ENCODE measurements at regions not wholly inside any gene's neighbourhood (a gene's known extent, or its start where the extent isn't known, plus 50 kb on each side); places are given as distances from the start of the nearest gene placed in this dataset.

GRCh38 chr3:1773679-1774078 lies 325.0 kb upstream of the CNTN4 start:
- ATAC-seq (no peak), DNase-seq (ENCODE audit: missing footprints) (no peak)
- intact Hi-C loops (cut with DNase I), result no loop called here

DNA sequence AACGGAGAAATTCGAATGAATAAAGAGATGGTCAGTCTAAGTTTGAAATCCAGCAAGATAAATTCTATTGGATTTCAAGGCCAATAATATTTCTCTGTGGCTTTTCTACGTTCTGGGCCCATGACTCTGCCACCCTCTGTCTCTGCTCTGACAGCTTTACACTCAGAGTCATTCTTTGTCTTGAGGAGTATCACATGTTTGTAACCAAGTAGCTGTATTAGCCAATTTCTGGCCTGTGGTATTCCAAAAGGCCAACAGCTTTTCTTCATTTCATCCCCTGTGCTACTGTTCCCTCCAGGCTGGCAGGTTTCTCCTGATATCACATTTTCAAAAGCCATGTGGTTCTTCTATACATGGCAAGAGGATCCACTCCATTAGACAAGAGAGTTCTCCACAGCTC lies 324.1 kb upstream of the CNTN4 start:
- no peak for ATAC-seq
- intact Hi-C loops (cut with DNase I), result no loop called here
- no peak for DNase-seq (ENCODE audit: missing footprints)

DNA sequence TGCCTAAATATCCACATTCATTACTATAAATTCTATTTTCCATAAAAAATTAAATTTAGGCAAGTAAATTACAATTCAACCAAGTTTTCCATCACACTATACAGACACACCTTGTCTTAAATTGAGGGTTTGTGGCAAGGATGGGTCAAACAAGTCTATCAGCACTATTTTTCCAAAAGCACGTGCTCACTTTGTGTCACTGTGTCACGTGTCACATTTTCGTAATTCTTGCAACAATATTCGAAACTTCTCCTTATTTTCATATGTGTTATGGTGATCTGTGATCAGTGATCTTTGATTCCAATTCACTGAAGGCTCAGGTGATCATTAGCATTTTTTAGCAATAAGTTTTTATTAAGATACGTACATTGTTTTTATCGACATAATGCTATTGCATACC lies 323.3 kb upstream of the CNTN4 start:
- intact Hi-C loops (cut with DNase I), result no loop called here

GRCh38 chr3:1783995-1784394 lies 314.7 kb upstream of the CNTN4 start:
- intact Hi-C loops (cut with DNase I), result no loop called here
- ATAC-seq (no peak), DNase-seq (ENCODE audit: missing footprints) (no peak)

More for the DNA sequence above, 323.3 kb upstream of the CNTN4 start:
- DNase-seq (ENCODE audit: missing footprints) (no peak), ATAC-seq (no peak)

DNA sequence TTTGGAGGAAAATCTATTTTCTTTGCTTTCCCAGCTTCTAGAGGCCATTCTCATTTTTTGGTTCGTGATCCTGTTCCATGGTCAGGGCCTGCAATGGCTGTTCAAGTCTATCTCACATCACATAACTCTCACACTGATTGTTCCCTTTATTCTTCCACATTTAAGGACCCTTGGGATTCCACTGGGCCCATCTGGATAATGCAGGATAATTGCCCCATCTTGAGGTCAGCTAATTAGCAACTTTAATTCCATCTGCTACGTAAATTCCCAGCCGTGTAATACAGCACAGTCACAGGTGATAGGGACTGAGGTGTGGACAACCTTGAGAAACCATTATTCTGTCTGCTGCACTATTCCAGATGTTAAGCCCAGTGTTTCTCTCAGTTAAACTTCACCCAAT lies 311.6 kb upstream of the CNTN4 start:
- no peak for ATAC-seq
- DNase-seq (ENCODE audit: missing footprints), result no peak
- intact Hi-C loops (cut with DNase I), result no loop called here

- intact Hi-C loops (cut with DNase I), result no loop called here
- ATAC-seq (no peak), DNase-seq (ENCODE audit: missing footprints) (no peak)
Measured at GRCh38 chr3:1792466-1792865, 306.2 kb upstream of the CNTN4 start.

- intact Hi-C loops (cut with DNase I), result no loop called here
- ATAC-seq, result no peak
Measured at GRCh38 chr3:1798711-1799405, 299.8 kb upstream of the CNTN4 start.

DNA sequence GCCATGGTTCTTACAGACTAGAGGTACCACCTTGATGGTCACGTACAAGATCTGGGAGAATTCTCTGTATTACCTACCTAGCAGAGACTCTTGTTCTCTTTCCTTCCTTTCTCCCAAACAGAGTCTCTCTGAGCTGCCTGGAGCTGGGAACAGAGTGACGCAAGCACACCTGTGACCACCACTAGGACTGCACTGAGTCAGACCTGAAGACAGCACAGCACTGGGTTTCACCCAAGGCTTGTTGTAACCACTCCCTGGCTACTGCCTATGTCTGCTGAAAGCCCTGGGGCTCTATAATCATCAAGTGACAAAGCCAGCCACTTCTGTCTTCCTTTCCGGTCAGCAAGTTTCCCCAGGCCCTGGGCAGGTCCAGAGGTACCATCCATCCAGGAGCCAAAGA lies 293.3 kb upstream of the CNTN4 start:
- intact Hi-C loops (cut with DNase I), result no loop called here
- ATAC-seq (no peak), DNase-seq (ENCODE audit: missing footprints) (no peak)

More at GRCh38 chr3:1798711-1799405, 299.8 kb upstream of the CNTN4 start:
- no peak for DNase-seq (ENCODE audit: missing footprints)

DNA sequence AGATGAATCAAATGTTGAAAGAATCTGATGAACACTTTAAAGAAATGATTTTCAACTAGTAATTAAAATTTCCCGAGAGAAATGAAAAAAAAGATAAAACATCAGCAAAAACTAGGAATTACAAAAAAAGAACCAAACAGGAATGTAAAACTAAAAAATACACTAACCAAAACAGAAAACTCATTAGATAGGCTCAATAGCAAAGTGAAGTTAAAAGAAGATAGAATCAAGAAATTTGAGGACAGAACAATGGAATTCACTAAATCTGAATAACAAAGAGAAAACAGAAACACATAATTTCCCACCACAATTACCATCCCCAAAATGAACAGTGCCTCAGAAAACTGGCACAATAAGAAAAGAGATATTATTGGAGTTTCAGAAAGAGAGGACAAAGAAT lies 290.1 kb upstream of the CNTN4 start:
- no peak for ATAC-seq
- no peak for DNase-seq (ENCODE audit: missing footprints)
- intact Hi-C loops (cut with DNase I), result no loop called here

DNA sequence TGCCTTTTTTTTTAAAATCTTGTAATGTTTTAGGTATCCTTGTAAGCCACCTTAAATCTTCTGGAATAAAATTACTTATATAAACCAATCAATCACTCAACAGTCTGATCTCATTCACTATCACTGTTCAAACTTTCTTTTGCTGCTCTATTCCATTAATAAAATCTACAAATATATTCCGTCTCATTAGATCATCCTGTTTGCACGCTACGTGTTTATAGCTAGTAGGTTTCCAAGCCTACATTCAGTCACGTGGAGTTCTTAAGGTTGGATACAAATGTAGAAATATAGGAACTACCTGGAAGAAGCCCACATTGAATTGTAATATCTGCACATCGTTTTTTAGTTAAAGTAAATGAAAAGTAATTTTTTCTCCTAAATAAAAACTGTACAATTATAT lies 274.8 kb upstream of the CNTN4 start:
- DNase-seq (ENCODE audit: missing footprints) (no peak), ATAC-seq (no peak)
- intact Hi-C loops (cut with DNase I), result no loop called here

GRCh38 chr3:1824359-1824758 lies 274.3 kb upstream of the CNTN4 start:
- intact Hi-C loops (cut with DNase I), result no loop called here
- no peak for ATAC-seq

DNA sequence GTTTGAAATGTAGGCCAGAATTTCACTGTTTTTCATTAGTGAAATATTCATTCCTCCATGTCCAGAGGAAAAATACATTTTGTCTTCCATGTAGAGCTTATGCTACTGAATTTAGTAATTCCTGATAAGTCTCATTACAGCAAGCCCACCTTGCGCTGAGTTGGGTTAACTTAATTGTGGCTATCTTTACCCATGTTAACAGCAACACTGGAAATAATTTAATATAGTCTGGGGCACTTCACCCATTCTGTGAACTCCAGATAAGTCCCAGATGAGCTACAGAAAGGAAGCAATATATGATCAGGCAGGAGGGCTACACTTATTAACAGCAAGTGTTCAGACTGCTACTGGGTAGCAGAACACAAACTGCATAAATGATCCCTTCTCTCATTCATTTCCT lies 270.1 kb upstream of the CNTN4 start:
- intact Hi-C loops (cut with DNase I), result no loop called here
- no peak for DNase-seq (ENCODE audit: missing footprints)
- ATAC-seq, result no peak

More at GRCh38 chr3:1824359-1824758, 274.3 kb upstream of the CNTN4 start:
- DNase-seq (ENCODE audit: missing footprints), result no peak

DNA sequence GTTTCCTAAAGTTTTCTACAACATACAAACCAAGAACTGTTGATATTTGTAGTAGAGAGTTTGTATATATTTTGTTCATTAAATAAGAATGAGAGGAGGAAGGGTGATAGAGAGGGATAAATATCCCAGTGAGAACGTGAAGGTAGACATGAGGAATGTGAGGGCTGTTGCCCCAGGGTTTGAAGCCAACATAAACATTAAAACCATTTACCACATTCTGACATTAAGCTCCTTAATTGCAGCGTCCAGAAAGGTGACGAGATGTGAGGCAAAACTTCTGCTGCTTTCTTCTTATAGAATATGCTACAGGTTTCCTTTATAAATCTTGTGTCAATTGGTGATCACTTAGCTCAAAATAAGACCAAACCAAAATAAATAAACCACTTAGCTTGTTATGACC lies 267.8 kb upstream of the CNTN4 start:
- intact Hi-C loops (cut with DNase I), result no loop called here
- ATAC-seq (no peak), DNase-seq (ENCODE audit: missing footprints) (no peak)

DNA sequence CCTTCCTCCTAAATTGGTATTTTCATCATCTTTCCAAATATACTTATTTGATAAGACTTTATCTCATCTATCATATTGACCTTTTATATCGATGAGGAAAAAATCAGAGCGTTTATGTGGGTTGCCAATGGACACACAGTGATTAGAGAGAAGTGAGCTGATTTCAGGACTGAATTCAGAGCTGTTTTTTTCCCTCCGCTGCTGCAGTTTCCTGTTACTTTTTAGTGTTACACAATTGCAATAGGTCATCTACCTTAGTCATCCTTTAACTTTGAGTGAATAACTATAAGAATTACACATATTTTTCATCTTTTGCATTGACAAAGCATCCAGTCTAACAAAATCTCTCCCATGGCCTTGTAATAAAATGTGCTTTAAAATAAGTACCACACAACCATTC lies 266.3 kb upstream of the CNTN4 start:
- intact Hi-C loops (cut with DNase I), result no loop called here

GRCh38 chr3:1843111-1843510 lies 255.6 kb upstream of the CNTN4 start:
- intact Hi-C loops (cut with DNase I), result no loop called here
- ATAC-seq, result no peak
- DNase-seq (ENCODE audit: missing footprints), result no peak

More for the DNA sequence above, 266.3 kb upstream of the CNTN4 start:
- DNase-seq (ENCODE audit: missing footprints) (no peak), ATAC-seq (no peak)

- DNase-seq (ENCODE audit: missing footprints), result no peak
- no peak for ATAC-seq
- intact Hi-C loops (cut with DNase I), result no loop called here
Measured at GRCh38 chr3:1847571-1847970, 251.1 kb upstream of the CNTN4 start.

DNA sequence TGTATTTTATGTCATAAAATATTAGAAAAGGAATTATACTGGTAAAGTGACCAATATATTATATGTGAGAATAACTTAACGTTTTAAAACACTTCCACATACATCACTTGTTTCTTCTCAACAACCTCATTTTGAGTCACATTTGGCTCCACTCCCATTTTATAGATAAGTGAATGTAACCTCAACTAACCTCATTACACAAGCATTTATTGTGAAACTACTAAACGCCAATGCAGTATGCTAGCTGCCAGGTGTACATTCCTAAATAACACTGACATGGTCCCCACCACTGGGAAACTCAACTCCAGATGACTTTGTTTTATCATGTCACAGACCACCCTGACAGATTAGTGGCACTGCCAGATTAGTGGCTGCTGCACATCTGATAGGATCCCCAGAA lies 249.7 kb upstream of the CNTN4 start:
- no peak for DNase-seq (ENCODE audit: missing footprints)

DNA sequence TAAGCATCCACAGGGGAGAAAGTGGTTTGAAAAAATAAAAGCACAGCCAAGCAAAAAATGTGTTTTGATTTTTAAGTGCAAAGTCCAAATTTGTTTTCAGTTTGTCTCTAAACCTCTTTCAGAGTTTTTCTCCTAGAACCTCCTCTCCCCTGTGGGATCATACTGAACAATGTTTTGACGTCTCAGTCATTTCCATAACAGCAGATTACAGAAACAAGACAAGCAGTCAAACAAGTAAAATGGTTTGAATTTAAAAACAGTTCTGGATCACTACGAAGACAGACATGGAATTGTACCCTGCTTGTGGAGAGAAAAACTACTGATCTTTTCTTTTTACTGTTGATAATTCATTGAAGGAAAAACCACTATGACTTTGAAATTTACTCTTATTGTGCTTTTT lies 245.7 kb upstream of the CNTN4 start:
- DNase-seq (ENCODE audit: missing footprints) (no peak), ATAC-seq (no peak)
- intact Hi-C loops (cut with DNase I), result no loop called here

More for the DNA sequence above, 249.7 kb upstream of the CNTN4 start:
- intact Hi-C loops (cut with DNase I), result no loop called here
- ATAC-seq, result no peak

- ATAC-seq (no peak), DNase-seq (ENCODE audit: missing footprints) (no peak)
- intact Hi-C loops (cut with DNase I), result no loop called here
Measured at GRCh38 chr3:1855841-1856240, 242.8 kb upstream of the CNTN4 start.

GRCh38 chr3:1870738-1871137 lies 227.9 kb upstream of the CNTN4 start:
- ATAC-seq (no peak), DNase-seq (ENCODE audit: missing footprints) (no peak)
- intact Hi-C loops (cut with DNase I), result no loop called here

GRCh38 chr3:1883534-1883933 lies 215.1 kb upstream of the CNTN4 start:
- ATAC-seq (no peak), DNase-seq (ENCODE audit: missing footprints) (no peak)
- intact Hi-C loops (cut with DNase I), result no loop called here

Data from Right ventricle myocardium inferior (tissue), 1 donor.